ENCODE measurements at regions not wholly inside any gene's neighbourhood (a gene's known extent, or its start where the extent isn't known, plus 50 kb on each side); places are given as distances from the start of the nearest gene placed in this dataset.

- H3F3A ChIP-seq (ENCODE audit: control insufficient read depth, insufficient read depth), result no peaks in the 10 kb centered on the region
- H3K4me2 ChIP-seq (ENCODE audit: low read length), result no peak overlapping the region
- H3K36me3 ChIP-seq (ENCODE audit: control insufficient read depth, low read length), result no peaks in the 10 kb centered on the region
- H4K20me1 ChIP-seq (ENCODE audit: control insufficient read depth, insufficient read depth, low read depth, low read length), result no peaks in the 10 kb centered on the region
- no peaks in the 10 kb centered on the region for H3K9me2 ChIP-seq (replicated peaks; ENCODE audit: control insufficient read depth, low read length)
- no peak for TF ChIP-seq EZH2phosphoT487 (IDR thresholded peaks at IDR 0.05; ENCODE audit: borderline replicate concordance, low read length)
- no peak for TF ChIP-seq CTCF (IDR thresholded peaks at IDR 0.05; ENCODE audit: low read depth, low read length, poor library complexity, severe bottlenecking)
- H3K4me1 ChIP-seq (ENCODE audit: control insufficient read depth, low read length), result no peaks in the 10 kb centered on the region
- H3K27ac ChIP-seq (ENCODE audit: low read depth, low read length), result no peak overlapping the region
- no peaks in the 10 kb centered on the region for H3K79me2 ChIP-seq (ENCODE audit: control insufficient read depth, low read length)
- no peaks in the 10 kb centered on the region for H3K9me3 ChIP-seq (ENCODE audit: control insufficient read depth, insufficient read depth, low read length)
- H3K4me3 ChIP-seq (ENCODE audit: low read length), result no peak overlapping the region
- no peaks in the 10 kb centered on the region for H3K27me3 ChIP-seq (ENCODE audit: control insufficient read depth, low read length)
Observed at GRCh38 chr6:97461218-97461617, 178.2 kb upstream of the MMS22L start.

GRCh38 chr6:97462031-97462430 is 179.0 kb upstream of the MMS22L start:
- H3K4me3 ChIP-seq (ENCODE audit: low read length), result no peak overlapping the region
- no peaks in the 10 kb centered on the region for H3K9me3 ChIP-seq (ENCODE audit: control insufficient read depth, insufficient read depth, low read length)
- no peak overlapping the region for H3K4me2 ChIP-seq (ENCODE audit: low read length)
- no peaks in the 10 kb centered on the region for H3K9me2 ChIP-seq (replicated peaks; ENCODE audit: control insufficient read depth, low read length)
- no peaks in the 10 kb centered on the region for H3K4me1 ChIP-seq (ENCODE audit: control insufficient read depth, low read length)
- no peak for TF ChIP-seq CTCF (IDR thresholded peaks at IDR 0.05; ENCODE audit: low read depth, low read length, poor library complexity, severe bottlenecking)
- no peak for TF ChIP-seq EZH2phosphoT487 (IDR thresholded peaks at IDR 0.05; ENCODE audit: borderline replicate concordance, low read length)
- no peak overlapping the region for H3K27ac ChIP-seq (ENCODE audit: low read depth, low read length)
- no peaks in the 10 kb centered on the region for H3K36me3 ChIP-seq (ENCODE audit: control insufficient read depth, low read length)
- H3K79me2 ChIP-seq (ENCODE audit: control insufficient read depth, low read length), result no peaks in the 10 kb centered on the region
- no peaks in the 10 kb centered on the region for H3K27me3 ChIP-seq (ENCODE audit: control insufficient read depth, low read length)
- no peaks in the 10 kb centered on the region for H4K20me1 ChIP-seq (ENCODE audit: control insufficient read depth, insufficient read depth, low read depth, low read length)
- H3F3A ChIP-seq (ENCODE audit: control insufficient read depth, insufficient read depth), result no peaks in the 10 kb centered on the region

- no peaks in the 10 kb centered on the region for H3K9me2 ChIP-seq (replicated peaks; ENCODE audit: control insufficient read depth, low read length)
- H3K4me2 ChIP-seq (ENCODE audit: low read length), result no peak overlapping the region
- no peak overlapping the region for H3K4me3 ChIP-seq (ENCODE audit: low read length)
- no peaks in the 10 kb centered on the region for H3K9me3 ChIP-seq (ENCODE audit: control insufficient read depth, insufficient read depth, low read length)
- H3K4me1 ChIP-seq (ENCODE audit: control insufficient read depth, low read length), result no peaks in the 10 kb centered on the region
- no peaks in the 10 kb centered on the region for H4K20me1 ChIP-seq (ENCODE audit: control insufficient read depth, insufficient read depth, low read depth, low read length)
- no peaks in the 10 kb centered on the region for H3K27me3 ChIP-seq (ENCODE audit: control insufficient read depth, low read length)
- no peaks in the 10 kb centered on the region for H3K36me3 ChIP-seq (ENCODE audit: control insufficient read depth, low read length)
- no peak overlapping the region for H3K27ac ChIP-seq (ENCODE audit: low read depth, low read length)
- no peaks in the 10 kb centered on the region for H3K79me2 ChIP-seq (ENCODE audit: control insufficient read depth, low read length)
- TF ChIP-seq EZH2phosphoT487 (IDR thresholded peaks at IDR 0.05; ENCODE audit: borderline replicate concordance, low read length) (no peak), CTCF (IDR thresholded peaks at IDR 0.05; ENCODE audit: low read depth, low read length, poor library complexity, severe bottlenecking) (no peak)
- H3F3A ChIP-seq (ENCODE audit: control insufficient read depth, insufficient read depth), result no peaks in the 10 kb centered on the region
Observed at GRCh38 chr6:97462938-97463598, 180.1 kb upstream of the MMS22L start.
